B cell (primary cell): ENCODE measurements at regions not wholly inside any gene's neighbourhood (a gene's known extent, or its start where the extent isn't known, plus 50 kb on each side); places are given as distances from the start of the nearest gene placed in this dataset.

Source experiments
- ATAC-seq: fragments of 200-7000 bp; cut with Tn5 transposase; one replicate; pipeline ENCODE4 v1.10.0; 2021; ENCODE audit warnings: low read depth, mild to moderate bottlenecking, moderate number of reproducible peaks, moderate library complexity
- CTCF ChIA-PET: fragments of 350-600 bp; sonication (Branson Sonifier 250); formaldehyde crosslinking; loops from one replicate; lab custom pipeline; 2021; ENCODE audit warnings: antibody characterized with exemption, inconsistent platforms; lab: Charles Lee
- POLR2A ChIA-PET: fragments of 350-600 bp; sonication (Branson Sonifier 250); formaldehyde crosslinking; loops from one replicate; lab custom pipeline; 2021; ENCODE audit warnings: antibody characterized with exemption; lab: Charles Lee
- DNase-seq: peaks from one replicate; pipeline ENCODE4 v3.0.0; 2013
- H2AFZ ChIP-seq: 2 replicates; pipeline ENCODE4 v1.6.1; 2012; ENCODE audit warnings: mild to moderate bottlenecking, low read depth, low read length; ENCODE audit not compliant: insufficient read depth, poor library complexity, severe bottlenecking
- H3K27ac ChIP-seq, 2 donors: 1 replicate in 1 of 2; 2 replicates in 1 of 2; pipeline ENCODE4 v1.5.1; 2012 to 2013; ENCODE audit warnings: low read length in 2 of 2, mild to moderate bottlenecking in 2 of 2, moderate library complexity in 1 of 2
- H3K27me3 ChIP-seq, 4 experiments: fragments of 200-600 bp in 1 of 4; sonication (generic) in 1 of 4; replicated peaks in 1 of 4; 1 replicate in 2 of 4; 2 replicates in 2 of 4; pipeline versions ENCODE4 v1.6.1 to v1.7.0; 2013 to 2016; ENCODE audit warnings: low read length in 3 of 4, mild to moderate bottlenecking in 2 of 4, mixed read lengths in 1 of 4, moderate library complexity in 1 of 4; ENCODE audit not compliant: insufficient read depth in 4 of 4, control insufficient read depth in 3 of 4; ENCODE audit errors: control extremely low read depth in 1 of 4
- H3K36me3 ChIP-seq, 2 experiments: replicated peaks in 1 of 2; 1 replicate in 1 of 2; 2 replicates in 1 of 2; pipeline versions ENCODE4 v1.6.1 to v1.7.1; 2013; ENCODE audit warnings: low read length in 1 of 2; ENCODE audit not compliant: insufficient read depth in 2 of 2, control insufficient read depth in 1 of 2; ENCODE audit errors: control extremely low read depth in 1 of 2, extremely low read depth in 1 of 2
- H3K4me1 ChIP-seq, 2 donors: fragments of 200-600 bp in 1 of 2; sonication (generic) in 1 of 2; 1 replicate in 1 of 2; 2 replicates in 1 of 2; pipeline versions ENCODE4 v1.5.1 to v1.6.1; 2013 to 2017; ENCODE audit warnings: low read length in 2 of 2; ENCODE audit not compliant: control insufficient read depth in 2 of 2, insufficient read depth in 2 of 2
- H3K4me2 ChIP-seq: replicated peaks from 2 replicates; pipeline ENCODE3; 2012; ENCODE audit warnings: mild to moderate bottlenecking, low read depth, low read length; ENCODE audit not compliant: poor library complexity, severe bottlenecking
- H3K4me3 ChIP-seq, 5 experiments: fragments of 200-600 bp in 1 of 5; sonication (generic) in 1 of 5; 1 replicate in 3 of 5; 2 replicates in 2 of 5; pipeline versions ENCODE4 v1.5.1 to v1.7.0; 2011 to 2016; ENCODE audit warnings: low read length in 4 of 5, mild to moderate bottlenecking in 4 of 5, low read depth in 2 of 5, control low read depth in 1 of 5, moderate library complexity in 1 of 5; ENCODE audit not compliant: insufficient read depth in 1 of 5; ENCODE audit errors: control extremely low read depth in 1 of 5, extremely low read depth in 1 of 5
- H3K79me2 ChIP-seq: fragments of 200-600 bp; sonication (generic); one replicate; pipeline ENCODE4 v1.6.0; 2016; ENCODE audit warnings: low read length; ENCODE audit not compliant: control insufficient read depth, insufficient read depth
- H3K9ac ChIP-seq: fragments of 200-600 bp; sonication (generic); 2 replicates; pipeline ENCODE4 v1.6.1; 2017; ENCODE audit warnings: mild to moderate bottlenecking, low read length, moderate library complexity
- H3K9me3 ChIP-seq, 3 donors: one replicate each; pipeline versions ENCODE4 v1.6.1 to v1.7.1; 2013; ENCODE audit warnings: low read length in 2 of 3; ENCODE audit not compliant: control insufficient read depth in 2 of 3, insufficient read depth in 1 of 3; ENCODE audit errors: control extremely low read depth in 1 of 3
- H4K20me1 ChIP-seq: 2 replicates; pipeline ENCODE4 v1.6.0; 2012; ENCODE audit warnings: mild to moderate bottlenecking, low read length; ENCODE audit not compliant: insufficient read depth, control insufficient read depth, poor library complexity, severe bottlenecking
- H3K27ac Mint-ChIP-seq: one replicate; pipeline ENCODE4 v1.8.0; 2021; ENCODE audit warnings: mixed read lengths
- H3K27me3 Mint-ChIP-seq: one replicate; pipeline ENCODE4 v1.8.0; 2021; ENCODE audit warnings: mixed read lengths
- H3K4me1 Mint-ChIP-seq: one replicate; pipeline ENCODE4 v1.8.0; 2021; ENCODE audit warnings: mixed read lengths
- H3K4me3 Mint-ChIP-seq: one replicate; pipeline ENCODE4 v1.8.0; 2021; ENCODE audit warnings: mixed read lengths
- H3K9me3 Mint-ChIP-seq: one replicate; pipeline ENCODE4 v1.8.0; 2022; ENCODE audit warnings: mixed read lengths; ENCODE audit not compliant: insufficient read depth
- EZH2 ChIP-seq: IDR thresholded peaks from 2 replicates; pipeline ENCODE4 v1.6.1; 2012; ENCODE audit warnings: borderline replicate concordance, low read depth, mild to moderate bottlenecking, moderate library complexity, low read length; ENCODE audit not compliant: insufficient read depth, poor library complexity, severe bottlenecking
- WGBS: methylation state at CpG from one replicate; pipeline ENCODE4 v1.1.5; 2013; ENCODE audit warnings: missing lambda C conversion rate; ENCODE audit not compliant: insufficient coverage; 5-methylcytosine and 5-hydroxymethylcytosine counted together
- intact Hi-C: fragments of 100-400 bp; cut with micrococcal nuclease; formaldehyde crosslinking; loops from one replicate; pipeline ENCODE4 v1.10.0; 2022
- TF ChIP-seq, protein P1 (sequence below): fragments of 200-600 bp; IDR thresholded peaks from one replicate; pipeline ENCODE4 v1.8.0; 2022; ENCODE audit warnings: antibody characterized with exemption, mild to moderate bottlenecking

DNA sequence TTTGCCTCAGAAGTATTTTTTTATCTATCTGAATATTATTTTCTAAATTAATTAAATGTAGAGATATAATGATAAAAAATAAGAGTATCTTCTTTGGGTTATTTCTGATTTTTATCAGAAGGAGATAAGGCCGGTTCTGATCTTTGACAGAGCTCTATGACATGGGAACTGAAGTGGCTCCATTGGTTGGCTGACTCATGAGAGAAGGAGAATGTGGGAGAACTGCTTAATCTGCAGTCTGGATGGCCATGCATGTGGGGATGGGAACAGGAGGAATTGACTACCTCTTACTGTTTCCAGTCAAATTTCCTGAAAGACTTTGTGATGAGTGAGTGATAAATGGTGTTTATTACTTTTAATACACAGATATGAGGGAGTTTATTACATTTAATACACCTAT is 155.8 kb upstream of the ATP2B1 start:
- H3K4me1 ChIP-seq, result peaks cover 40 to 48% of the 10 kb centered on the region in 2 donors
- H3K4me1 Mint-ChIP-seq, result peaks cover 51% of the 10 kb centered on the region
- H4K20me1 ChIP-seq, result no peaks in the 10 kb centered on the region

GRCh38 chr12:89863968-89864367 is 155.3 kb upstream of the ATP2B1 start:
- no peak for DNase-seq
- peak; percentile 39 for ATAC-seq
- Histone ChIP-seq H3K9ac (peak overlapping the region; percentile 65), H3K27me3 (no peaks in the 10 kb centered on the region), H4K20me1 (no peaks in the 10 kb centered on the region), H3K79me2 (no peaks in the 10 kb centered on the region), H3K4me1 (peaks cover 44 to 52% of the 10 kb centered on the region in 2 donors), H3K36me3 (no peaks in the 10 kb centered on the region), H2AFZ (peak overlapping the region; percentile 44), H3K9me3 (peaks cover 0 to 3% (median 0%) of the 10 kb centered on the region in 3 donors), H3K4me2 (peak overlapping the region; percentile 74), H3K4me3 (peak overlapping the region in 1 of 5 experiments; percentile 65), H3K27ac (peak overlapping the region; percentile 92 to 96)
- peaks cover 56% of the 10 kb centered on the region for H3K4me1 Mint-ChIP-seq
- POLR2A ChIA-PET, result interaction anchor here (0.8 to 2.8 kb wide), 8 partner anchors 10 to 155 kb away, joined by 3 to 16 read pairs (median 4); partner anchors contain the start of gene ATP2B1
- H3K9me3 Mint-ChIP-seq, result no peaks in the 10 kb centered on the region
- TF ChIP-seq EZH2, result no peak
- TF ChIP-seq, protein P1, sequence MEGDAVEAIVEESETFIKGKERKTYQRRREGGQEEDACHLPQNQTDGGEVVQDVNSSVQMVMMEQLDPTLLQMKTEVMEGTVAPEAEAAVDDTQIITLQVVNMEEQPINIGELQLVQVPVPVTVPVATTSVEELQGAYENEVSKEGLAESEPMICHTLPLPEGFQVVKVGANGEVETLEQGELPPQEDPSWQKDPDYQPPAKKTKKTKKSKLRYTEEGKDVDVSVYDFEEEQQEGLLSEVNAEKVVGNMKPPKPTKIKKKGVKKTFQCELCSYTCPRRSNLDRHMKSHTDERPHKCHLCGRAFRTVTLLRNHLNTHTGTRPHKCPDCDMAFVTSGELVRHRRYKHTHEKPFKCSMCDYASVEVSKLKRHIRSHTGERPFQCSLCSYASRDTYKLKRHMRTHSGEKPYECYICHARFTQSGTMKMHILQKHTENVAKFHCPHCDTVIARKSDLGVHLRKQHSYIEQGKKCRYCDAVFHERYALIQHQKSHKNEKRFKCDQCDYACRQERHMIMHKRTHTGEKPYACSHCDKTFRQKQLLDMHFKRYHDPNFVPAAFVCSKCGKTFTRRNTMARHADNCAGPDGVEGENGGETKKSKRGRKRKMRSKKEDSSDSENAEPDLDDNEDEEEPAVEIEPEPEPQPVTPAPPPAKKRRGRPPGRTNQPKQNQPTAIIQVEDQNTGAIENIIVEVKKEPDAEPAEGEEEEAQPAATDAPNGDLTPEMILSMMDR, result no peak
- peak overlapping the region; percentile 98 for H3K27ac Mint-ChIP-seq
- CTCF ChIA-PET, result interaction anchor here (1.0 to 2.9 kb wide), 6 partner anchors 13 to 155 kb away, joined by 3 to 12 read pairs (median 5); partner anchors contain the start of gene ATP2B1
- H3K27me3 Mint-ChIP-seq, result no peaks in the 10 kb centered on the region
- H3K4me3 Mint-ChIP-seq, result peak overlapping the region; percentile 86
- intact Hi-C loops, result loop anchor here (1.0 to 5.0 kb wide), 6 partner anchors 16 to 155 kb away; no protein-coding TSS in a partner anchor

More for the DNA sequence above, 155.8 kb upstream of the ATP2B1 start:
- H3K9me3 Mint-ChIP-seq, result no peaks in the 10 kb centered on the region
- Histone ChIP-seq H3K27me3 (no peaks in the 10 kb centered on the region), H3K9me3 (peaks cover 0 to 3% (median 0%) of the 10 kb centered on the region in 3 donors), H2AFZ (peak overlapping the region; percentile 13), H3K36me3 (no peaks in the 10 kb centered on the region), H3K4me2 (peak overlapping the region; percentile 74), H3K27ac (peak overlapping the region; percentile 92 to 96), H3K79me2 (no peaks in the 10 kb centered on the region), H3K9ac (peak overlapping the region; percentile 65), H3K4me3 (peak overlapping the region in 1 of 5 experiments; percentile 65)
- ATAC-seq (no peak), DNase-seq (no peak)
- H3K27ac Mint-ChIP-seq, result peak overlapping the region; percentile 95
- CTCF ChIA-PET, result interaction anchor here (1.0 to 2.9 kb wide), 6 partner anchors 13 to 155 kb away, joined by 3 to 12 read pairs (median 5); partner anchors contain the start of gene ATP2B1
- no peaks in the 10 kb centered on the region for H3K27me3 Mint-ChIP-seq
- peak overlapping the region; percentile 45 for H3K4me3 Mint-ChIP-seq
- TF ChIP-seq, protein P1, result no peak
- no peak for TF ChIP-seq EZH2
- no CpG with 5 or more reads among the region's 1 CpG for WGBS
- POLR2A ChIA-PET, result interaction anchor here (0.8 to 2.8 kb wide), 5 partner anchors 9 to 155 kb away, joined by 4 to 16 read pairs (median 4); partner anchors contain the start of gene ATP2B1
- intact Hi-C loops, result loop anchor here (1.0 to 5.0 kb wide), 2 partner anchors 16 to 42 kb away; no protein-coding TSS in a partner anchor
